ENCODE measurements at regions not wholly inside any gene's neighbourhood (a gene's known extent, or its start where the extent isn't known, plus 50 kb on each side); places are given as distances from the start of the nearest gene placed in this dataset.

- TF ChIP-seq CTCF (IDR thresholded peaks at IDR 0.05; ENCODE audit: low read length, missing control alignments), result no peak
- DNase-seq (ENCODE audit: low read depth), result no peak
- no peak overlapping the region for H3K4me3 ChIP-seq (replicated peaks; ENCODE audit: low read depth, low read length)
These were observed 87.7 kb upstream of the ALX4 start for GRCh38 chr11:44397586-44398178.

GRCh38 chr11:44398266-44399030 lies 88.5 kb upstream of the ALX4 start:
- no peak for TF ChIP-seq CTCF (IDR thresholded peaks at IDR 0.05; ENCODE audit: low read length, missing control alignments)
- no peak for DNase-seq (ENCODE audit: low read depth)
- no peak overlapping the region for H3K4me3 ChIP-seq (replicated peaks; ENCODE audit: low read depth, low read length)

DNA sequence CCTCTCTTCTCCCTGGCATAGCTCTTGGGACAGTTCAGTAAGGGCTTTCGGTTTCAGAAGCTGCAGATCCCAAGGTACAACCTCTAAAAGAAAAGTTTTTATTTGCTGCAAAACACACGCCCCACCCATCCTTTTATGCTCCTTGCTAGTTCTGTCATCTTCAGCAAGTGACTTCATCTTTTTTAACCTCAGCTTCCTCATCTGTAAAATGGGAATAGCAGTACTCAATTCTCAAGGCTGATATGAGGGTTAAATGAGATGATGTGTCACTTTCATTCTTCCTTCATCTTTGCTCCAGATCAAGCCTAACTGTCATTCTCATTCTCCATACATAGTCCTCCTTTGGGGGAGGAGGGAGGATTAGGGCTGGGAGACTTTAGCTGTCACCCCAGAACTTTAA lies 90.0 kb upstream of the ALX4 start:
- TF ChIP-seq CTCF (IDR thresholded peaks at IDR 0.05; ENCODE audit: low read length, missing control alignments), result no peak
- no peak for DNase-seq (ENCODE audit: low read depth)
- no peak overlapping the region for H3K4me3 ChIP-seq (replicated peaks; ENCODE audit: low read depth, low read length)

DNA sequence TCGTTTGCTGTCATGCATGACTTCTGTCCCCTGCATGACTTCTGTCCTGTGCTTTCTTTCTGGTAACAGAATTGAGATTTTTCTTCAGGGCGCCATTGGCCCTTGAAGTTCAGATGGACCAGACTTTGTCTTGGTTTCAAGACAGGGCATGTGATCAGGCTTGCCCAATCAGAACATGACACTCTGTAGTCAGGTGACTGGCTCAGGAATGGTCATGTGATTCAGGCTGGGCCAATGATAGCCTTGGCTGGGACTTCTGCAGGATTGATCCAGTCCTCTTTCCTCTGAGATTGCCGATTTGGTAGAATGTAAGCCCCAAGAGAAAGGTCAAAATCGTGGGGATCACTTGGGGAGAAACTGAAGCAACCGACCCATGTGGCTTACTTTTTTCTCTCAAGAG lies 90.5 kb upstream of the ALX4 start:
- DNase-seq (ENCODE audit: low read depth), result no peak
- no peak overlapping the region for H3K4me3 ChIP-seq (replicated peaks; ENCODE audit: low read depth, low read length)
- no peak for TF ChIP-seq CTCF (IDR thresholded peaks at IDR 0.05; ENCODE audit: low read length, missing control alignments)

- no peak for DNase-seq (ENCODE audit: low read depth)
These were observed 92.6 kb upstream of the ALX4 start for GRCh38 chr11:44402466-44403075.

GRCh38 chr11:44403176-44403575 lies 93.2 kb upstream of the ALX4 start:
- TF ChIP-seq CTCF (IDR thresholded peaks at IDR 0.05; ENCODE audit: low read length, missing control alignments), result no peak
- DNase-seq (ENCODE audit: low read depth), result no peak
- H3K4me3 ChIP-seq (replicated peaks; ENCODE audit: low read depth, low read length), result no peak overlapping the region

More at GRCh38 chr11:44402466-44403075, 92.6 kb upstream of the ALX4 start:
- TF ChIP-seq CTCF (IDR thresholded peaks at IDR 0.05; ENCODE audit: low read length, missing control alignments), result no peak
- no peak overlapping the region for H3K4me3 ChIP-seq (replicated peaks; ENCODE audit: low read depth, low read length)
